ENCODE measurements at regions not wholly inside any gene's neighbourhood (a gene's known extent, or its start where the extent isn't known, plus 50 kb on each side); places are given as distances from the start of the nearest gene placed in this dataset.

GRCh38 chr1:244336232-244336899 is 115.3 kb downstream of the ADSS2 start:
- no peak for TF ChIP-seq CTCF (IDR thresholded peaks at IDR 0.05)
- TF ChIP-seq POLR2A (IDR thresholded peaks at IDR 0.05), result no peak

All from lower leg skin (tissue), 3 donors.